ENCODE measurements at regions not wholly inside any gene's neighbourhood (a gene's known extent, or its start where the extent isn't known, plus 50 kb on each side); places are given as distances from the start of the nearest gene placed in this dataset.

GRCh38 chr13:48790199-48790598 is 136.5 kb downstream of the CYSLTR2 start:
- H3K4me2 ChIP-seq (replicated peaks; ENCODE audit: extremely low read depth, low read length, poor library complexity, severe bottlenecking): no peak overlapping the region
- 100% methylated on average over 1 of the region's 3 CpGs for WGBS (ENCODE audit: insufficient coverage)
- peaks cover 17 to 21% of the 10 kb centered on the region in 2 donors for H3K4me1 ChIP-seq (ENCODE audit: control insufficient read depth in 1 of 2, insufficient read depth in 2 of 2, low read length in 2 of 2)
- Mint-ChIP-seq H3K9me3 (peaks cover 0 to 1% (median 0%) of the 10 kb centered on the region in 7 donors), H3K4me1 (peaks cover 28% of the 10 kb centered on the region), H3K27ac (peak overlapping the region in 4 of 7 donors; percentile 20 to 90 (median 64)), H3K36me3 (peaks cover 0 to 6% of the 10 kb centered on the region in 2 donors), H3K4me3 (no peak overlapping the region), H3K27me3 (ENCODE audit: low read depth in 3 of 3) (peaks cover 0 to 2% (median 0%) of the 10 kb centered on the region in 3 donors)
- H2AFZ ChIP-seq (ENCODE audit: insufficient read depth, low read depth, low read length, poor library complexity, severe bottlenecking): no peak overlapping the region
- intact Hi-C loops (cut with micrococcal nuclease): no loop called here
- H4K20me1 ChIP-seq (ENCODE audit: insufficient read depth, low read length): no peaks in the 10 kb centered on the region
- no peaks in the 10 kb centered on the region for H3K9me3 ChIP-seq (replicated peaks in 1 of 2; ENCODE audit: control insufficient read depth in 1 of 2, insufficient read depth in 1 of 2, low read length in 2 of 2)
- TF ChIP-seq CTCF (IDR thresholded peaks at IDR 0.05): no peak
- H3K36me3 ChIP-seq (replicated peaks in 1 of 2; ENCODE audit: control insufficient read depth in 1 of 2, insufficient read depth in 2 of 2, low read length in 2 of 2): no peaks in the 10 kb centered on the region
- no peak overlapping the region for H3K4me3 ChIP-seq (replicated peaks in 1 of 3; ENCODE audit: low read depth in 2 of 3, low read length in 3 of 3)
- no peaks in the 10 kb centered on the region for H3K79me2 ChIP-seq (ENCODE audit: insufficient read depth, low read length)
- DNase-seq: no peak
- H3K27me3 ChIP-seq (ENCODE audit: control insufficient read depth in 2 of 2, insufficient read depth in 2 of 2, low read length in 2 of 2): no peaks in the 10 kb centered on the region
- no peak overlapping the region for H3K9ac ChIP-seq (ENCODE audit: insufficient read depth, low read length, poor library complexity, severe bottlenecking)
- H3K27ac ChIP-seq (ENCODE audit: low read depth in 1 of 2, low read length in 2 of 2): no peak overlapping the region

GRCh38 chr13:48790966-48791365 is 137.2 kb downstream of the CYSLTR2 start:
- intact Hi-C loops (cut with micrococcal nuclease): no loop called here
- H3K4me3 Mint-ChIP-seq: no peak overlapping the region
- Histone ChIP-seq H3K4me2 (replicated peaks; ENCODE audit: extremely low read depth, low read length, poor library complexity, severe bottlenecking) (peak overlapping the region; percentile 15), H3K9me3 (replicated peaks in 1 of 2; ENCODE audit: control insufficient read depth in 1 of 2, insufficient read depth in 1 of 2, low read length in 2 of 2) (no peaks in the 10 kb centered on the region), H3K36me3 (replicated peaks in 1 of 2; ENCODE audit: control insufficient read depth in 1 of 2, insufficient read depth in 2 of 2, low read length in 2 of 2) (no peaks in the 10 kb centered on the region), H3K4me1 (ENCODE audit: control insufficient read depth in 1 of 2, insufficient read depth in 2 of 2, low read length in 2 of 2) (peaks cover 17 to 21% of the 10 kb centered on the region in 2 donors), H3K9ac (ENCODE audit: insufficient read depth, low read length, poor library complexity, severe bottlenecking) (no peak overlapping the region), H3K27ac (ENCODE audit: low read depth in 1 of 2, low read length in 2 of 2) (peak overlapping the region; percentile 43 to 89), H3K27me3 (ENCODE audit: control insufficient read depth in 2 of 2, insufficient read depth in 2 of 2, low read length in 2 of 2) (no peaks in the 10 kb centered on the region), H3K4me3 (replicated peaks in 1 of 3; ENCODE audit: low read depth in 2 of 3, low read length in 3 of 3) (peak overlapping the region in 1 of 3 experiments; percentile 9), H2AFZ (ENCODE audit: insufficient read depth, low read depth, low read length, poor library complexity, severe bottlenecking) (no peak overlapping the region), H3K79me2 (ENCODE audit: insufficient read depth, low read length) (no peaks in the 10 kb centered on the region), H4K20me1 (ENCODE audit: insufficient read depth, low read length) (no peaks in the 10 kb centered on the region)
- peaks cover 0 to 6% of the 10 kb centered on the region in 2 donors for H3K36me3 Mint-ChIP-seq
- DNase-seq: no peak
- peaks cover 0 to 2% (median 0%) of the 10 kb centered on the region in 3 donors for H3K27me3 Mint-ChIP-seq (ENCODE audit: low read depth in 3 of 3)
- WGBS (ENCODE audit: insufficient coverage): 78% methylated on average over 1 of the region's 1 CpG
- TF ChIP-seq CTCF (IDR thresholded peaks at IDR 0.05): no peak
- H3K4me1 Mint-ChIP-seq: peaks cover 26% of the 10 kb centered on the region
- H3K27ac Mint-ChIP-seq: peak overlapping the region; percentile 90 to 97 (median 97)
- H3K9me3 Mint-ChIP-seq: peaks cover 0 to 1% (median 0%) of the 10 kb centered on the region in 7 donors
